Neural cell (in vitro differentiated cells): ENCODE measurements at regions not wholly inside any gene's neighbourhood (a gene's known extent, or its start where the extent isn't known, plus 50 kb on each side); places are given as distances from the start of the nearest gene placed in this dataset.
"Not testable (repeated sequence)": the region's sequence is repeated elsewhere in the genome, so short reads cannot be mapped to it uniquely, and the experiment has no call there.

Experiments
- EP300 ChIP-seq: fragments of 450-650 bp; conservative IDR thresholded peaks from 2 replicates; pipeline ENCODE4 v1.6.1; 2014; ENCODE audit warnings: antibody characterized with exemption, mild to moderate bottlenecking, moderate library complexity; ENCODE audit not compliant: poor library complexity, severe bottlenecking
- EZH2 ChIP-seq: fragments of 200-600, 300-800 bp; shearing (Covaris generic), sonication (generic); IDR thresholded peaks from 2 replicates; pipeline ENCODE4 v1.6.1; 2014; ENCODE audit warnings: antibody characterized with exemption, low read length, borderline replicate concordance, mild to moderate bottlenecking; ENCODE audit not compliant: insufficient read depth, poor library complexity, severe bottlenecking
- MXI1 ChIP-seq: fragments of 450-650 bp; conservative IDR thresholded peaks from 2 replicates; pipeline ENCODE4 v1.6.1; 2014; ENCODE audit warnings: antibody characterized with exemption, mild to moderate bottlenecking; ENCODE audit not compliant: poor library complexity, severe bottlenecking
- POLR2AphosphoS5 ChIP-seq: IDR thresholded peaks from 2 replicates; pipeline ENCODE4 v1.6.1; 2012
- REST ChIP-seq: IDR thresholded peaks from 2 replicates; pipeline ENCODE4 v1.6.1; 2012; ENCODE audit warnings: borderline replicate concordance
- SMC3 ChIP-seq: fragments of 450-650 bp; conservative IDR thresholded peaks from 2 replicates; pipeline ENCODE4 v1.6.1; 2014; ENCODE audit warnings: antibody characterized with exemption, mild to moderate bottlenecking, moderate library complexity; ENCODE audit not compliant: poor library complexity
- TF ChIP-seq, protein P1 (sequence below): fragments of 450-650 bp; IDR thresholded peaks from 2 replicates; pipeline ENCODE4 v1.5.1; 2014; ENCODE audit warnings: antibody characterized with exemption, mild to moderate bottlenecking, moderate library complexity; ENCODE audit not compliant: poor library complexity, severe bottlenecking

- TF ChIP-seq EP300, EZH2, POLR2AphosphoS5, SMC3, REST, MXI1: not testable (repeated sequence)
- TF ChIP-seq, protein P1, sequence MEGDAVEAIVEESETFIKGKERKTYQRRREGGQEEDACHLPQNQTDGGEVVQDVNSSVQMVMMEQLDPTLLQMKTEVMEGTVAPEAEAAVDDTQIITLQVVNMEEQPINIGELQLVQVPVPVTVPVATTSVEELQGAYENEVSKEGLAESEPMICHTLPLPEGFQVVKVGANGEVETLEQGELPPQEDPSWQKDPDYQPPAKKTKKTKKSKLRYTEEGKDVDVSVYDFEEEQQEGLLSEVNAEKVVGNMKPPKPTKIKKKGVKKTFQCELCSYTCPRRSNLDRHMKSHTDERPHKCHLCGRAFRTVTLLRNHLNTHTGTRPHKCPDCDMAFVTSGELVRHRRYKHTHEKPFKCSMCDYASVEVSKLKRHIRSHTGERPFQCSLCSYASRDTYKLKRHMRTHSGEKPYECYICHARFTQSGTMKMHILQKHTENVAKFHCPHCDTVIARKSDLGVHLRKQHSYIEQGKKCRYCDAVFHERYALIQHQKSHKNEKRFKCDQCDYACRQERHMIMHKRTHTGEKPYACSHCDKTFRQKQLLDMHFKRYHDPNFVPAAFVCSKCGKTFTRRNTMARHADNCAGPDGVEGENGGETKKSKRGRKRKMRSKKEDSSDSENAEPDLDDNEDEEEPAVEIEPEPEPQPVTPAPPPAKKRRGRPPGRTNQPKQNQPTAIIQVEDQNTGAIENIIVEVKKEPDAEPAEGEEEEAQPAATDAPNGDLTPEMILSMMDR = not testable (repeated sequence)
Observed at GRCh38 chr4:189619441-189620250, 321.0 kb upstream of the FRG1 start.
